ENCODE measurements at regions not wholly inside any gene's neighbourhood (a gene's known extent, or its start where the extent isn't known, plus 50 kb on each side); places are given as distances from the start of the nearest gene placed in this dataset.

DNA sequence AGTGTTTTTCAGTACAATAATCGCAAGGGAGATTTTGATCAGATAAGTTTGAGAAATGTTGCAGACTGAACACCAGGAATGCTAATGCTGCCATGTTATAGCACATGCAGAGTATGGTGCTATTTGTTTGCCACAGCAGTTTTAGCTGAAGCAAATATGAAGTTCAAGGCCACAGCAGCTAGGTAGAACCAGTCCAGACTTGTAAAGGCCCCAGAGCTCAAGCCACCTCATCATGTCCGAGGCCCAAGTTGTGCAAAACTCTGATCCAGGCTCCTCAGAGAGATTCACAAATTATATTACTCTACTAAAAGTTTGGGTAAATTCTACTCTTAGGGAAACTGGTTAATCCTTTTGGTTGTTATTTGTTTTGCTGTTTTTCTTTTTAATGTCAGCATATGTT, 2702.6 kb downstream of the PCDH9 start:
- TF ChIP-seq GATA2 (IDR thresholded peaks at IDR 0.05; ENCODE audit: low read depth, low read length) (no peak), GATA3 (IDR thresholded peaks at IDR 0.05; ENCODE audit: low read depth, low read length) (no peak)
